ENCODE measurements at regions not wholly inside any gene's neighbourhood (a gene's known extent, or its start where the extent isn't known, plus 50 kb on each side); places are given as distances from the start of the nearest gene placed in this dataset.

- Histone ChIP-seq H3K27ac (replicated peaks) (no peak overlapping the region), H3K27me3 (ENCODE audit: insufficient read depth, poor library complexity, severe bottlenecking) (peaks cover 46% of the 10 kb centered on the region), H3K4me3 (replicated peaks; ENCODE audit: insufficient read depth, low read length) (0 out of 2 replicates have a peak overlapping the region, but pooled peaks have one; percentile 5)
- DNase-seq (ENCODE audit: low read depth in 1 of 2, low spot score in 1 of 2): no peak
- TF ChIP-seq POLR2AphosphoS5 (IDR thresholded peaks at IDR 0.05; ENCODE audit: low read depth): no peak
- TF ChIP-seq GABPA (IDR thresholded peaks at IDR 0.05; ENCODE audit: low read depth): no peak
- no peak for TF ChIP-seq REST (IDR thresholded peaks at IDR 0.05; ENCODE audit: insufficient replicate concordance, low read depth)
- TF ChIP-seq SPI1 (IDR thresholded peaks at IDR 0.05; ENCODE audit: borderline replicate concordance, low read depth): no peak
- no peak for TF ChIP-seq CTCF (IDR thresholded peaks at IDR 0.05; ENCODE audit: insufficient read depth, low read length)
Measured at GRCh38 chr1:47709019-47709871, 271.4 kb downstream of the FOXD2 start.

- Histone ChIP-seq H3K27me3 (ENCODE audit: insufficient read depth, poor library complexity, severe bottlenecking) (peaks cover 41% of the 10 kb centered on the region), H3K27ac (replicated peaks) (no peak overlapping the region), H3K4me3 (replicated peaks; ENCODE audit: insufficient read depth, low read length) (0 out of 2 replicates have a peak overlapping the region, but pooled peaks have one; percentile 5)
- no peak for DNase-seq (ENCODE audit: low read depth in 1 of 2, low spot score in 1 of 2)
- no peak for TF ChIP-seq CTCF (IDR thresholded peaks at IDR 0.05; ENCODE audit: insufficient read depth, low read length)
- no peak for TF ChIP-seq POLR2AphosphoS5 (IDR thresholded peaks at IDR 0.05; ENCODE audit: low read depth)
- no peak for TF ChIP-seq REST (IDR thresholded peaks at IDR 0.05; ENCODE audit: insufficient replicate concordance, low read depth)
- TF ChIP-seq SPI1 (IDR thresholded peaks at IDR 0.05; ENCODE audit: borderline replicate concordance, low read depth): no peak
- no peak for TF ChIP-seq GABPA (IDR thresholded peaks at IDR 0.05; ENCODE audit: low read depth)
Measured at GRCh38 chr1:47709872-47710231, 272.0 kb downstream of the FOXD2 start.

- Histone ChIP-seq H3K27ac (replicated peaks) (no peak overlapping the region), H3K27me3 (ENCODE audit: insufficient read depth, poor library complexity, severe bottlenecking) (peaks cover 41% of the 10 kb centered on the region), H3K4me3 (replicated peaks; ENCODE audit: insufficient read depth, low read length) (no peak overlapping the region)
- TF ChIP-seq CTCF (IDR thresholded peaks at IDR 0.05; ENCODE audit: insufficient read depth, low read length) (peak; percentile 90), POLR2AphosphoS5 (IDR thresholded peaks at IDR 0.05; ENCODE audit: low read depth) (no peak)
- DNase-seq (ENCODE audit: low read depth in 1 of 2, low spot score in 1 of 2): peak in 1 of 2 experiments; percentile 24
Measured at GRCh38 chr1:47710329-47711071, 272.7 kb downstream of the FOXD2 start.
